ENCODE measurements at regions not wholly inside any gene's neighbourhood (a gene's known extent, or its start where the extent isn't known, plus 50 kb on each side); places are given as distances from the start of the nearest gene placed in this dataset.
"Not testable (repeated sequence)": the region's sequence is repeated elsewhere in the genome, so short reads cannot be mapped to it uniquely, and the experiment has no call there.

DNA sequence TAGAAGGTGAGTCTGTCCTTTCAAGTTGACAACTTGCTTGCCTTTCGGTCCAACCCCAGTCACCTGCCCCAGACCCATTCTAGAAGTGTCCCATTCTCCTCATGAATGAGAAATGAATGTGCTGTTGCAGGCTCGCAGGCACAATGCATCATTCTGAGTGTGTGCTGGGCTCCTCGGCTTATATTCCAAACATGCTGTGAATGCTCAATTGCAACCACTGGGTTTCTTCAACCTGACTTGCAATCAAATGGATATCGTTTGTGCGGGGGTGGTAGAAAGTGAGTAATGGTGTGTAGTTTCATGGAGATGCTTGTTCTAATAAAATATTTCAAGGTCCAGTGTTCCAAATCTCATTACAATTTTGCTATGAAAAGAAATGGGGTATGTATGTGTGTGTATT is 256.6 kb upstream of the IL12B start:
- Histone ChIP-seq H4K20me1 (ENCODE audit: insufficient read depth, low read length) (no peaks in the 10 kb centered on the region), H3K4me3 (ENCODE audit: insufficient read depth, low read depth, low read length) (no peak overlapping the region), H3K27ac (ENCODE audit: low read depth, low read length) (no peak overlapping the region), H3K27me3 (ENCODE audit: insufficient read depth, low read length) (no peaks in the 10 kb centered on the region), H3K9me3 (ENCODE audit: insufficient read depth, low read depth, low read length) (no peaks in the 10 kb centered on the region), H3K36me3 (ENCODE audit: insufficient read depth, low read length) (no peaks in the 10 kb centered on the region), H3K79me2 (ENCODE audit: insufficient read depth, low read length) (no peaks in the 10 kb centered on the region), H2AFZ (ENCODE audit: low read depth, low read length) (no peak overlapping the region), H3K4me2 (ENCODE audit: low read length) (peak overlapping the region; percentile 45), H3K9ac (ENCODE audit: low read length) (no peak overlapping the region), H3K4me1 (ENCODE audit: insufficient read depth, low read length) (peaks cover 14% of the 10 kb centered on the region)
- peaks cover 8% of the 10 kb centered on the region for H3K9me3 Mint-ChIP-seq (ENCODE audit: unreplicated experiment)
- FAIRE-seq (no peak), DNase-seq (ENCODE audit: low read depth) (peak; percentile 61)
- no peak overlapping the region for H3K4me3 Mint-ChIP-seq (ENCODE audit: unreplicated experiment)
- H3K36me3 Mint-ChIP-seq (ENCODE audit: low read depth, unreplicated experiment) = no peaks in the 10 kb centered on the region
- TF ChIP-seq EZH2 (IDR thresholded peaks at IDR 0.05; ENCODE audit: insufficient read depth, low read length) = no peak
- TF ChIP-seq, protein P1, sequence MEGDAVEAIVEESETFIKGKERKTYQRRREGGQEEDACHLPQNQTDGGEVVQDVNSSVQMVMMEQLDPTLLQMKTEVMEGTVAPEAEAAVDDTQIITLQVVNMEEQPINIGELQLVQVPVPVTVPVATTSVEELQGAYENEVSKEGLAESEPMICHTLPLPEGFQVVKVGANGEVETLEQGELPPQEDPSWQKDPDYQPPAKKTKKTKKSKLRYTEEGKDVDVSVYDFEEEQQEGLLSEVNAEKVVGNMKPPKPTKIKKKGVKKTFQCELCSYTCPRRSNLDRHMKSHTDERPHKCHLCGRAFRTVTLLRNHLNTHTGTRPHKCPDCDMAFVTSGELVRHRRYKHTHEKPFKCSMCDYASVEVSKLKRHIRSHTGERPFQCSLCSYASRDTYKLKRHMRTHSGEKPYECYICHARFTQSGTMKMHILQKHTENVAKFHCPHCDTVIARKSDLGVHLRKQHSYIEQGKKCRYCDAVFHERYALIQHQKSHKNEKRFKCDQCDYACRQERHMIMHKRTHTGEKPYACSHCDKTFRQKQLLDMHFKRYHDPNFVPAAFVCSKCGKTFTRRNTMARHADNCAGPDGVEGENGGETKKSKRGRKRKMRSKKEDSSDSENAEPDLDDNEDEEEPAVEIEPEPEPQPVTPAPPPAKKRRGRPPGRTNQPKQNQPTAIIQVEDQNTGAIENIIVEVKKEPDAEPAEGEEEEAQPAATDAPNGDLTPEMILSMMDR (IDR thresholded peaks at IDR 0.05; ENCODE audit: insufficient read depth, low read depth, low read length) = no peak
- H3K4me1 Mint-ChIP-seq (ENCODE audit: low read depth, unreplicated experiment) = peaks cover 7% of the 10 kb centered on the region
- H3K27me3 Mint-ChIP-seq (ENCODE audit: low read depth, unreplicated experiment) = peaks cover 4% of the 10 kb centered on the region
- no peak overlapping the region for H3K27ac Mint-ChIP-seq (ENCODE audit: unreplicated experiment)

DNA sequence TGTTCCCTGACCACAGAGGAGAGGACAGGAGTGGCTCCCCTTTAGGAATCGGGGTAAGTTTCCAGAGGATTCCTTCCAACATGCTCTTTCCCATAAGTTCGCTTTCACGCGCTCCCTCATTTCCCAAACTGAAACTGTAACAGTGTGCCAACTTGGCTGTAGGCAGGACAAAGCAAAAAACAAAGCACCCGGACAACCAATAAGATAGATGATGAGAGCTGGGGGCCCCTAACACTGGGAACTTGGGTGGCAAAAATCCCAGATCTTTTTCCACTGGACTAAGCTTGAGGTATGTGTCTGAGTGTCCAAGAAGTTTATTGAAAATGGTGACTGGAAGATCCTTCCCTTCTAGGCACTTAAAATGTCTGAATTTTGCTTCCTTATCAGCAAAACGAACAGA is 258.7 kb upstream of the IL12B start:
- TF ChIP-seq EZH2 (IDR thresholded peaks at IDR 0.05; ENCODE audit: insufficient read depth, low read length) = no peak
- H3K79me2 ChIP-seq (ENCODE audit: insufficient read depth, low read length) = no peaks in the 10 kb centered on the region
- H3K27me3 Mint-ChIP-seq (ENCODE audit: low read depth, unreplicated experiment) = peaks cover 4% of the 10 kb centered on the region
- DNase-seq (ENCODE audit: low read depth) (peak; percentile 38), FAIRE-seq (no peak)
- no peak overlapping the region for H3K4me3 Mint-ChIP-seq (ENCODE audit: unreplicated experiment)
- H3K9me3 ChIP-seq (ENCODE audit: insufficient read depth, low read depth, low read length) = no peaks in the 10 kb centered on the region
- H3K27me3 ChIP-seq (ENCODE audit: insufficient read depth, low read length) = no peaks in the 10 kb centered on the region
- H3K36me3 ChIP-seq (ENCODE audit: insufficient read depth, low read length) = no peaks in the 10 kb centered on the region
- no peaks in the 10 kb centered on the region for H3K36me3 Mint-ChIP-seq (ENCODE audit: low read depth, unreplicated experiment)
- H3K27ac Mint-ChIP-seq (ENCODE audit: unreplicated experiment) = no peak overlapping the region
- no peak overlapping the region for H3K9ac ChIP-seq (ENCODE audit: low read length)
- H3K9me3 Mint-ChIP-seq (ENCODE audit: unreplicated experiment) = peaks cover 9% of the 10 kb centered on the region
- H3K4me3 ChIP-seq (ENCODE audit: insufficient read depth, low read depth, low read length) = no peak overlapping the region
- H2AFZ ChIP-seq (ENCODE audit: low read depth, low read length) = no peak overlapping the region
- no peaks in the 10 kb centered on the region for H3K4me1 Mint-ChIP-seq (ENCODE audit: low read depth, unreplicated experiment)
- no peak overlapping the region for H3K4me2 ChIP-seq (ENCODE audit: low read length)
- no peaks in the 10 kb centered on the region for H3K4me1 ChIP-seq (ENCODE audit: insufficient read depth, low read length)
- H3K27ac ChIP-seq (ENCODE audit: low read depth, low read length) = no peak overlapping the region
- H4K20me1 ChIP-seq (ENCODE audit: insufficient read depth, low read length) = no peaks in the 10 kb centered on the region

DNA sequence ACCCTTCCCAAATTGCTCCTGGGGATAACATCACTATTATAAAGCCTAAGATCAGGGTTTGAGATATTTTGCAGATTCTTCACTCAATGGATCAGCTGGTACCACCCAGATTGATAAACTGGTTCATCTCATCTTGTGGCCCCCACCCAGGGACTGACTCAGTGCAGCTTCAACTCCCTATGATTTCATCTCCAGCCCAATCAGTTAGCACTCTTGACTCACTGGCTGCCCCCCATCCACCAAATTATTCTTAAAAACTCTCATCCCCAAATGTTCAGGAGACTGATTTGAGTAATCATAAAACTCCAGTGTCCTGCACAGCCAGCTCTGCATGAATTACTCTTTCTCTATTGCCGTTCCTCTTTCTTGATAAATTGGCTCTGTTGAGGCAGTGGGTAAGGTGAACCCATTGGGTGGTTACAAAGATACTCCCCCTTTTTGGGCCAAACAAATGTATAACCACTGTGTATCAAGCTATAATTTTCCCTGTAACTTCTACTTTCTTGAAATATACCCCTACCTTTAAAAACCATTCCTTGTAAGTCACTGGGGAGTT is 263.3 kb upstream of the IL12B start:
- no peak overlapping the region for H3K4me3 ChIP-seq (ENCODE audit: insufficient read depth, low read depth, low read length)
- Mint-ChIP-seq H3K27me3 (ENCODE audit: low read depth, unreplicated experiment) (peaks cover 4% of the 10 kb centered on the region), H3K36me3 (ENCODE audit: low read depth, unreplicated experiment) (peaks cover 1% of the 10 kb centered on the region), H3K27ac (ENCODE audit: unreplicated experiment) (no peak overlapping the region), H3K4me1 (ENCODE audit: low read depth, unreplicated experiment) (no peaks in the 10 kb centered on the region), H3K4me3 (ENCODE audit: unreplicated experiment) (no peak overlapping the region), H3K9me3 (ENCODE audit: unreplicated experiment) (peaks cover 11% of the 10 kb centered on the region)
- H3K4me2 ChIP-seq (ENCODE audit: low read length) = no peak overlapping the region
- no peak overlapping the region for H3K9ac ChIP-seq (ENCODE audit: low read length)
- H3K27me3 ChIP-seq (ENCODE audit: insufficient read depth, low read length) = no peaks in the 10 kb centered on the region
- no peaks in the 10 kb centered on the region for H4K20me1 ChIP-seq (ENCODE audit: insufficient read depth, low read length)
- no peak overlapping the region for H3K27ac ChIP-seq (ENCODE audit: low read depth, low read length)
- H3K79me2 ChIP-seq (ENCODE audit: insufficient read depth, low read length) = no peaks in the 10 kb centered on the region
- H3K9me3 ChIP-seq (ENCODE audit: insufficient read depth, low read depth, low read length) = no peaks in the 10 kb centered on the region
- H3K4me1 ChIP-seq (ENCODE audit: insufficient read depth, low read length) = no peaks in the 10 kb centered on the region
- no peak for TF ChIP-seq EZH2 (IDR thresholded peaks at IDR 0.05; ENCODE audit: insufficient read depth, low read length)
- TF ChIP-seq, protein P1 (IDR thresholded peaks at IDR 0.05; ENCODE audit: insufficient read depth, low read depth, low read length) = no peak
- no peak overlapping the region for H2AFZ ChIP-seq (ENCODE audit: low read depth, low read length)
- no peak for DNase-seq (ENCODE audit: low read depth)
- no peaks in the 10 kb centered on the region for H3K36me3 ChIP-seq (ENCODE audit: insufficient read depth, low read length)
- FAIRE-seq = no peak

DNA sequence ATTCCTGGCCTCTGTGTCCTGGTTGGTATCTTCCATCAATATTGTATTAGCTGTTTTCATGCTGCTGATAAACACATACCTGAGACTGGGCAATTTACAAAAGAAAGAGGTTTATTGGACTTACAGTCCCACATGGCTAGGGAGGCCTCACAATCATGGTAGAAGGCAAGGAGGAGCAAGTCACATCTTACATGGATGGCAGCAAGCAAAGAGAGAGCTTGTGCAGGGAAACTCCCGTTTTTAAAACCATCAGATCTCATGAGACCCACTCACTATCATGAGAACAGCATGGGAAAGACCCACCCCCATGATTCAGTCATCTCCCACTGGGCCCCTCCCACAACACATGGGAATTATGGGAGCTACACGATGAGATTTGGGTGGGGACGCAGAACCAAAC is 265.3 kb upstream of the IL12B start:
- not testable (repeated sequence) for H3K4me1 Mint-ChIP-seq (ENCODE audit: low read depth, unreplicated experiment); H3K36me3 ChIP-seq (ENCODE audit: insufficient read depth, low read length); FAIRE-seq; H3K4me2 ChIP-seq (ENCODE audit: low read length); DNase-seq (ENCODE audit: low read depth); H4K20me1 ChIP-seq (ENCODE audit: insufficient read depth, low read length); H3K4me3 ChIP-seq (ENCODE audit: insufficient read depth, low read depth, low read length); H3K4me1 ChIP-seq (ENCODE audit: insufficient read depth, low read length); H3K27me3 ChIP-seq (ENCODE audit: insufficient read depth, low read length); H3K27me3 Mint-ChIP-seq (ENCODE audit: low read depth, unreplicated experiment); H3K4me3 Mint-ChIP-seq (ENCODE audit: unreplicated experiment); H3K27ac Mint-ChIP-seq (ENCODE audit: unreplicated experiment); H3K79me2 ChIP-seq (ENCODE audit: insufficient read depth, low read length); H3K9me3 ChIP-seq (ENCODE audit: insufficient read depth, low read depth, low read length); H3K9ac ChIP-seq (ENCODE audit: low read length); H3K27ac ChIP-seq (ENCODE audit: low read depth, low read length); H2AFZ ChIP-seq (ENCODE audit: low read depth, low read length); H3K36me3 Mint-ChIP-seq (ENCODE audit: low read depth, unreplicated experiment)
- peaks cover 15% of the 10 kb centered on the region for H3K9me3 Mint-ChIP-seq (ENCODE audit: unreplicated experiment)
